Right lobe of liver (tissue), 6 donors: ENCODE measurements at regions not wholly inside any gene's neighbourhood (a gene's known extent, or its start where the extent isn't known, plus 50 kb on each side); places are given as distances from the start of the nearest gene placed in this dataset.

Source experiments
- ATAC-seq, 4 donors: fragments of 200-7000 bp; cut with Tn5 transposase; one replicate each; pipeline ENCODE4 v1.9.1; 2020; ENCODE audit warnings: mild to moderate bottlenecking in 4 of 4, moderate library complexity in 4 of 4
- DNase-seq, 3 donors: peaks; one replicate each; pipeline ENCODE4 v3.0.0-alpha.2; 2020
- H3K27ac ChIP-seq, 3 donors: fragments of 200-600 bp; one replicate each; pipeline ENCODE4 v1.8.0; 2022
- H3K27me3 ChIP-seq, 2 donors: fragments of 200-600 bp; one replicate each; pipeline ENCODE4 v1.8.0; 2022
- H3K36me3 ChIP-seq, 4 donors: fragments of 200-600 bp; sonication (generic) in 1 of 4; one replicate each; pipeline versions ENCODE4 v1.5.1 to v1.8.0; 2017 to 2022; ENCODE audit warnings: control low read depth in 1 of 4
- H3K4me1 ChIP-seq, 4 donors: fragments of 200-600 bp; sonication (generic) in 1 of 4; one replicate each; pipeline versions ENCODE4 v1.5.1 to v1.8.0; 2017 to 2022; ENCODE audit warnings: control low read depth in 1 of 4
- H3K4me3 ChIP-seq, 3 donors: fragments of 200-600 bp; one replicate each; pipeline ENCODE4 v1.8.0; 2022
- H3K9me3 ChIP-seq, 4 donors: fragments of 200-600 bp; sonication (generic) in 1 of 4; one replicate each; pipeline versions ENCODE4 v1.5.1 to v1.8.0; 2017 to 2022; ENCODE audit warnings: control low read depth in 1 of 4
- CTCF ChIP-seq, 4 donors: fragments of 200-600 bp in 3 of 4; fragments of 450-650 bp in 1 of 4; IDR thresholded peaks; one replicate each; pipeline versions ENCODE4 v1.5.1 to v1.8.0; 2016 to 2022; ENCODE audit warnings: antibody characterized with exemption in 4 of 4, mild to moderate bottlenecking in 2 of 4
- POLR2A ChIP-seq: fragments of 450-650 bp; IDR thresholded peaks from one replicate; pipeline ENCODE4 v1.6.1; 2017; ENCODE audit warnings: antibody characterized with exemption, mild to moderate bottlenecking
- WGBS: methylation state at CpG from one replicate; pipeline ENCODE4 v1.1.6; 2018; ENCODE audit warnings: low coverage, low lambda C conversion rate; ENCODE audit not compliant: insufficient coverage; ENCODE audit errors: missing lambda C conversion rate; 5-methylcytosine and 5-hydroxymethylcytosine counted together
- intact Hi-C, 2 donors: fragments of 100-400 bp; cut with DNase I; formaldehyde crosslinking; loops; one replicate each; pipeline versions ENCODE4 v1.11.2 to v1.14.1; 2022
- donor health status: DM: no; HTN: yes; CAD: no.
- donor health status: DM: no; HTN: no; CAD: no.
- donor health status: DM: no; HTN: no; CAD: no.
- donor health status: DM: no; HTN: yes; CAD: no.
- donor health status: DM: no; HTN: yes; CAD: no.

GRCh38 chr1:87795615-87796337, 467.1 kb downstream of the LMO4 start:
- peak in 1 of 3 donors; percentile 49 for DNase-seq
- H3K36me3 ChIP-seq: no peaks in the 10 kb centered on the region
- TF ChIP-seq CTCF (IDR thresholded peaks at IDR 0.05) (no peak), POLR2A (no peak)
- peak overlapping the region; percentile 26 to 43 (median 41) for H3K27ac ChIP-seq
- intact Hi-C loops: no loop called here
- no peaks in the 10 kb centered on the region for H3K9me3 ChIP-seq
- H3K4me3 ChIP-seq: no peak overlapping the region
- peak; percentile 93 to 97 (median 96) for ATAC-seq
- WGBS: 36% methylated on average over 3 of the region's 3 CpGs
- no peaks in the 10 kb centered on the region for H3K27me3 ChIP-seq
- H3K4me1 ChIP-seq: peaks cover 0 to 17% (median 4%) of the 10 kb centered on the region in 4 donors

GRCh38 chr1:87796471-87796901, 467.8 kb downstream of the LMO4 start:
- 40% methylated on average over 9 of the region's 9 CpGs for WGBS
- DNase-seq: no peak
- Histone ChIP-seq H3K9me3 (no peaks in the 10 kb centered on the region), H3K4me3 (no peak overlapping the region), H3K27ac (peak overlapping the region in 2 of 3 donors; percentile 41 to 43), H3K27me3 (no peaks in the 10 kb centered on the region), H3K36me3 (no peaks in the 10 kb centered on the region), H3K4me1 (peaks cover 0 to 17% (median 4%) of the 10 kb centered on the region in 4 donors)
- intact Hi-C loops: no loop called here
- TF ChIP-seq CTCF (IDR thresholded peaks at IDR 0.05) (no peak), POLR2A (no peak)
- peak; percentile 34 to 62 (median 44) for ATAC-seq

GRCh38 chr1:87799451-87799850, 470.8 kb downstream of the LMO4 start:
- Histone ChIP-seq H3K36me3 (no peaks in the 10 kb centered on the region), H3K9me3 (no peaks in the 10 kb centered on the region), H3K4me3 (no peak overlapping the region), H3K27ac (no peak overlapping the region), H3K4me1 (peaks cover 0 to 17% (median 4%) of the 10 kb centered on the region in 4 donors), H3K27me3 (no peaks in the 10 kb centered on the region)
- ATAC-seq (no peak), DNase-seq (no peak)
- WGBS: 85% methylated on average over 6 of the region's 7 CpGs
- intact Hi-C loops: no loop called here
- TF ChIP-seq CTCF (IDR thresholded peaks at IDR 0.05) (no peak), POLR2A (no peak)

GRCh38 chr1:87800006-87800405, 471.3 kb downstream of the LMO4 start:
- Histone ChIP-seq H3K4me3 (no peak overlapping the region), H3K36me3 (no peaks in the 10 kb centered on the region), H3K9me3 (no peaks in the 10 kb centered on the region), H3K27ac (no peak overlapping the region), H3K27me3 (no peaks in the 10 kb centered on the region), H3K4me1 (peaks cover 0 to 17% (median 3%) of the 10 kb centered on the region in 4 donors)
- no peak for TF ChIP-seq CTCF (IDR thresholded peaks at IDR 0.05)
- no peak for TF ChIP-seq POLR2A
- ATAC-seq: no peak
- DNase-seq: no peak
- intact Hi-C loops: no loop called here
